ENCODE measurements at regions not wholly inside any gene's neighbourhood (a gene's known extent, or its start where the extent isn't known, plus 50 kb on each side); places are given as distances from the start of the nearest gene placed in this dataset.

DNA sequence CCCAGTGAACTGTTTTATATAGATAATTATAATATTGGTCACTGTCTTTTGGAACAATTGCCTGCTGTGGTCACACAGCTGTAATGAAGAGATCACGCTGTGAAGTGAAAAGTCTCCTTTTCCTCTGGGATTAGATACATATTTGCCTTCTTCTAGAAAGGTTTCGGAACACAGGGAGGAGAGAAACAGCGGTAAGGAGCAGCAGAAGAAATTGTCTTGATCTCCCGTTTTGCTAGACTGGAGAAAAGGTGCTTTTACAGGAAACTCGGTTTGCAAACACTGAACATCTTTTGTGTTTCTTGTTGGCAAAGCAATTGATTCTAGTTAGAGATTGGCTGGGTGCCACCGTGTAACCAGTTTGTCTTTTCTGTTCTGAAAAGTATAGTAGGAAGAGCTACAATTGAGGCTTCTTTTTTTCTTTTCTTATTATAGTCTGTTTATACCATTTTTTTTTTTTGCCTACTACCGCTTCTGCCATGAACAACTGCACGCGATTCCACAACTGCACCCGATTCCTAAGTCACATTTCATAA lies 404.1 kb upstream of the ID4 start:
- Histone ChIP-seq H3K9ac (ENCODE audit: low read depth, low read length) (no peak overlapping the region), H3K4me3 (ENCODE audit: insufficient read depth, low read depth, low read length) (no peak overlapping the region), H3K4me2 (ENCODE audit: low read depth, low read length) (no peak overlapping the region), H4K8ac (ENCODE audit: low read depth in 2 of 2, low read length in 2 of 2) (no peak overlapping the region), H3K36me3 (ENCODE audit: control insufficient read depth, insufficient read depth, low read length) (no peaks in the 10 kb centered on the region), H2AFZ (replicated peaks; ENCODE audit: low read length, poor library complexity) (no peak overlapping the region), H3K56ac (ENCODE audit: extremely low read depth, insufficient read depth, low read length) (no peak overlapping the region), H3K9me3 (ENCODE audit: control insufficient read depth, insufficient read depth, low read length) (no peaks in the 10 kb centered on the region; the same call in 1 of the 2 replicates), H4K91ac (ENCODE audit: insufficient read depth, low read depth, low read length) (no peak overlapping the region), H2AK9ac (replicated peaks; ENCODE audit: low read depth, low read length, poor library complexity) (no peak overlapping the region), H2BK5ac (ENCODE audit: low read depth, low read length, poor library complexity, severe bottlenecking) (no peak overlapping the region), H2BK120ac (ENCODE audit: low read depth, low read length) (no peak overlapping the region), H3K23ac (ENCODE audit: low read depth, low read length) (no peak overlapping the region), H3K14ac (replicated peaks; ENCODE audit: low read depth, low read length) (no peak overlapping the region), H3K27me3 (ENCODE audit: control insufficient read depth, insufficient read depth, low read length) (no peaks in the 10 kb centered on the region), H2BK15ac (ENCODE audit: low read depth, low read length) (no peak overlapping the region), H3K4me1 (ENCODE audit: control insufficient read depth, insufficient read depth, low read length) (no peaks in the 10 kb centered on the region), H3K4ac (ENCODE audit: low read depth, low read length) (no peak overlapping the region), H2AK5ac (ENCODE audit: low read depth, low read length) (no peak overlapping the region), H3K27ac (ENCODE audit: insufficient read depth, low read length) (no peak overlapping the region), H4K20me1 (ENCODE audit: insufficient read depth, low read length) (no peaks in the 10 kb centered on the region), H3K79me1 (ENCODE audit: low read depth in 1 of 2, low read length in 2 of 2) (no peaks in the 10 kb centered on the region), H4K5ac (ENCODE audit: low read depth, low read length) (no peak overlapping the region), H3K9me1 (ENCODE audit: insufficient read depth, low read length) (no peaks in the 10 kb centered on the region), H2BK20ac (ENCODE audit: low read depth, low read length) (no peak overlapping the region), H3K18ac (ENCODE audit: low read depth, low read length) (no peak overlapping the region)
- no peak for TF ChIP-seq CHD1 (IDR thresholded peaks at IDR 0.05; ENCODE audit: low read depth, low read length)
- no peak for TF ChIP-seq RAD21 (IDR thresholded peaks at IDR 0.05; ENCODE audit: low read length)
- TF ChIP-seq, protein P1, sequence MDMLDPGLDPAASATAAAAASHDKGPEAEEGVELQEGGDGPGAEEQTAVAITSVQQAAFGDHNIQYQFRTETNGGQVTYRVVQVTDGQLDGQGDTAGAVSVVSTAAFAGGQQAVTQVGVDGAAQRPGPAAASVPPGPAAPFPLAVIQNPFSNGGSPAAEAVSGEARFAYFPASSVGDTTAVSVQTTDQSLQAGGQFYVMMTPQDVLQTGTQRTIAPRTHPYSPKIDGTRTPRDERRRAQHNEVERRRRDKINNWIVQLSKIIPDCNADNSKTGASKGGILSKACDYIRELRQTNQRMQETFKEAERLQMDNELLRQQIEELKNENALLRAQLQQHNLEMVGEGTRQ (IDR thresholded peaks at IDR 0.05; ENCODE audit: low read depth, low read length) = no peak
- no peak for TF ChIP-seq POLR2A (IDR thresholded peaks at IDR 0.05; ENCODE audit: low read depth, low read length)
- no peak for TF ChIP-seq MAZ (IDR thresholded peaks at IDR 0.05; ENCODE audit: borderline replicate concordance, low read depth, low read length)
- no peak for TF ChIP-seq RFX5 (IDR thresholded peaks at IDR 0.05; ENCODE audit: low read depth, low read length)
- TF ChIP-seq, protein P2, sequence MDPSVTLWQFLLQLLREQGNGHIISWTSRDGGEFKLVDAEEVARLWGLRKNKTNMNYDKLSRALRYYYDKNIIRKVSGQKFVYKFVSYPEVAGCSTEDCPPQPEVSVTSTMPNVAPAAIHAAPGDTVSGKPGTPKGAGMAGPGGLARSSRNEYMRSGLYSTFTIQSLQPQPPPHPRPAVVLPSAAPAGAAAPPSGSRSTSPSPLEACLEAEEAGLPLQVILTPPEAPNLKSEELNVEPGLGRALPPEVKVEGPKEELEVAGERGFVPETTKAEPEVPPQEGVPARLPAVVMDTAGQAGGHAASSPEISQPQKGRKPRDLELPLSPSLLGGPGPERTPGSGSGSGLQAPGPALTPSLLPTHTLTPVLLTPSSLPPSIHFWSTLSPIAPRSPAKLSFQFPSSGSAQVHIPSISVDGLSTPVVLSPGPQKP (IDR thresholded peaks at IDR 0.05; ENCODE audit: borderline replicate concordance, low read depth, low read length) = no peak
- TF ChIP-seq NFE2L2 (IDR thresholded peaks at IDR 0.05; ENCODE audit: low read depth, low read length) = no peak
- no peak for TF ChIP-seq RCOR1 (IDR thresholded peaks at IDR 0.05; ENCODE audit: insufficient replicate concordance, low read length)
- TF ChIP-seq, protein P3, sequence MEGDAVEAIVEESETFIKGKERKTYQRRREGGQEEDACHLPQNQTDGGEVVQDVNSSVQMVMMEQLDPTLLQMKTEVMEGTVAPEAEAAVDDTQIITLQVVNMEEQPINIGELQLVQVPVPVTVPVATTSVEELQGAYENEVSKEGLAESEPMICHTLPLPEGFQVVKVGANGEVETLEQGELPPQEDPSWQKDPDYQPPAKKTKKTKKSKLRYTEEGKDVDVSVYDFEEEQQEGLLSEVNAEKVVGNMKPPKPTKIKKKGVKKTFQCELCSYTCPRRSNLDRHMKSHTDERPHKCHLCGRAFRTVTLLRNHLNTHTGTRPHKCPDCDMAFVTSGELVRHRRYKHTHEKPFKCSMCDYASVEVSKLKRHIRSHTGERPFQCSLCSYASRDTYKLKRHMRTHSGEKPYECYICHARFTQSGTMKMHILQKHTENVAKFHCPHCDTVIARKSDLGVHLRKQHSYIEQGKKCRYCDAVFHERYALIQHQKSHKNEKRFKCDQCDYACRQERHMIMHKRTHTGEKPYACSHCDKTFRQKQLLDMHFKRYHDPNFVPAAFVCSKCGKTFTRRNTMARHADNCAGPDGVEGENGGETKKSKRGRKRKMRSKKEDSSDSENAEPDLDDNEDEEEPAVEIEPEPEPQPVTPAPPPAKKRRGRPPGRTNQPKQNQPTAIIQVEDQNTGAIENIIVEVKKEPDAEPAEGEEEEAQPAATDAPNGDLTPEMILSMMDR (conservative IDR thresholded peaks at IDR 0.05; ENCODE audit: low read depth, low read length) = no peak
- TF ChIP-seq FOS (IDR thresholded peaks at IDR 0.05; ENCODE audit: low read depth, low read length) = no peak
- TF ChIP-seq CEBPB (IDR thresholded peaks at IDR 0.05; ENCODE audit: low read depth, low read length) = no peak
- TF ChIP-seq MAFK (IDR thresholded peaks at IDR 0.05; ENCODE audit: low read depth, low read length) = no peak
- no peak for TF ChIP-seq SMC3 (IDR thresholded peaks at IDR 0.05; ENCODE audit: low read depth, low read length)
- TF ChIP-seq MXI1 (IDR thresholded peaks at IDR 0.05; ENCODE audit: borderline replicate concordance, low read depth, low read length) = no peak
- TF ChIP-seq BHLHE40 (IDR thresholded peaks at IDR 0.05; ENCODE audit: low read depth, low read length) = no peak
- POLR2A ChIA-PET (ENCODE audit: unreplicated experiment) = no interaction called here
- no peak for ATAC-seq (ENCODE audit: low read depth)
- dilution Hi-C loops (cut with HindIII; ENCODE audit: low sequenced_read_pairs, unreplicated experiment) (no loop called here), in situ Hi-C loops (cut with MboI; ENCODE audit: low sequenced_read_pairs) (no loop called here), intact Hi-C loops (cut with micrococcal nuclease) (no loop called here)
- 100% methylated on average over 1 of the region's 10 CpGs; no CpG with 5 or more reads in 1 of the 2 experiments for WGBS, 2 experiments (ENCODE audit: extremely low coverage in 2 of 2, insufficient read length in 1 of 2)
- no peak for DNase-seq
- no TSS peak for BruUV-seq (replicated peaks)
- CTCF ChIA-PET = interaction anchor here (0.6 kb wide), 2 partner anchors 279 to 404 kb away, joined by 4 to 5 read pairs; partner anchors contain the start of gene ID4

Measured in IMR-90 (cell line).